GM23248 (cell line): ENCODE measurements at regions not wholly inside any gene's neighbourhood (a gene's known extent, or its start where the extent isn't known, plus 50 kb on each side); places are given as distances from the start of the nearest gene placed in this dataset.

ENCODE experiments used
- DNase-seq: peaks from one replicate; pipeline ENCODE4 v3.0.0-alpha.2; 2015
- H2AFZ ChIP-seq: fragments of 200-600 bp; sonication (generic); 2 replicates; pipeline ENCODE4 v1.6.1; 2016; ENCODE audit warnings: antibody characterized with exemption
- H3F3A ChIP-seq: fragments of 200-600 bp; sonication (generic); 2 replicates; pipeline ENCODE4 v1.6.1; 2016; ENCODE audit warnings: mild to moderate bottlenecking, antibody characterized with exemption, mixed run types; ENCODE audit not compliant: insufficient read depth
- H3K27ac ChIP-seq: fragments of 200-600 bp; sonication (generic); 2 replicates; pipeline ENCODE4 v1.5.1; 2016; ENCODE audit warnings: mild to moderate bottlenecking
- H3K27me3 ChIP-seq: fragments of 200-600 bp; sonication (generic); replicated peaks from 2 replicates; pipeline ENCODE4 v1.6.1; 2016; ENCODE audit warnings: mild to moderate bottlenecking; ENCODE audit not compliant: insufficient read depth
- H3K36me3 ChIP-seq: fragments of 200-600 bp; sonication (generic); 2 replicates; pipeline ENCODE4 v1.6.1; 2016; ENCODE audit warnings: low read depth, mild to moderate bottlenecking
- H3K4me1 ChIP-seq: fragments of 200-600 bp; sonication (generic); 2 replicates; pipeline ENCODE4 v1.6.1; 2016; ENCODE audit warnings: mild to moderate bottlenecking; ENCODE audit not compliant: insufficient read depth
- H3K4me2 ChIP-seq: fragments of 200-600 bp; sonication (generic); one replicate; pipeline ENCODE4 v1.6.1; 2016; ENCODE audit warnings: mild to moderate bottlenecking; ENCODE audit not compliant: unreplicated experiment
- H3K4me3 ChIP-seq: fragments of 200-600 bp; sonication (generic); 2 replicates; pipeline ENCODE4 v1.5.1; 2016; ENCODE audit warnings: mild to moderate bottlenecking
- H3K79me2 ChIP-seq: fragments of 200-600 bp; sonication (generic); 2 replicates; pipeline ENCODE4 v1.6.1; 2016; ENCODE audit warnings: mild to moderate bottlenecking; ENCODE audit not compliant: insufficient read depth
- H3K9ac ChIP-seq: fragments of 200-600 bp; sonication (generic); 2 replicates; pipeline ENCODE4 v1.6.1; 2016; ENCODE audit warnings: mild to moderate bottlenecking
- H3K9me2 ChIP-seq: fragments of 200-600 bp; sonication (generic); 2 replicates; pipeline ENCODE4 v1.6.1; 2016; ENCODE audit warnings: mixed run types, mild to moderate bottlenecking, moderate library complexity; ENCODE audit not compliant: insufficient read depth
- H3K9me3 ChIP-seq: fragments of 200-600 bp; sonication (generic); one replicate; pipeline ENCODE4 v1.6.1; 2017; ENCODE audit warnings: low read depth
- H4K20me1 ChIP-seq: fragments of 200-600 bp; sonication (generic); 2 replicates; pipeline ENCODE4 v1.6.0; 2016; ENCODE audit not compliant: insufficient read depth
- EZH2 ChIP-seq: fragments of 200-600 bp; sonication (generic); IDR thresholded peaks from 2 replicates; pipeline ENCODE4 v1.6.1; 2018; ENCODE audit warnings: antibody characterized with exemption, mild to moderate bottlenecking; ENCODE audit not compliant: insufficient read depth, poor library complexity, severe bottlenecking
- EZH2phosphoT487 ChIP-seq: fragments of 200-600 bp; sonication (generic); IDR thresholded peaks from 2 replicates; pipeline ENCODE4 v1.6.1; 2018; ENCODE audit warnings: antibody characterized with exemption, moderate library complexity, mild to moderate bottlenecking, low read depth; ENCODE audit not compliant: insufficient read depth
- WGBS, 2 experiments: methylation state at CpG; one replicate each; pipeline ENCODE4 v1.1.6; 2015 to 2017; ENCODE audit warnings: low lambda C conversion rate in 2 of 2, low coverage in 1 of 2; ENCODE audit errors: missing lambda C conversion rate in 2 of 2; 5-methylcytosine and 5-hydroxymethylcytosine counted together
- in situ Hi-C: fragments of 300-500 bp; cut with MboI; formaldehyde crosslinking; loops from 2 replicates; pipeline ENCODE4 v1.15.0; 2020

- no peaks in the 10 kb centered on the region for H3K79me2 ChIP-seq
- no peak for DNase-seq
- no peak overlapping the region for H3K4me3 ChIP-seq
- no peak overlapping the region for H3K9ac ChIP-seq
- TF ChIP-seq EZH2 (no peak), EZH2phosphoT487 (no peak)
- WGBS, 2 experiments = 55 to 58% methylated on average over 1 of the region's 1 CpG
- H3K9me2 ChIP-seq = no peaks in the 10 kb centered on the region
- no peak overlapping the region for H3K27ac ChIP-seq
- in situ Hi-C loops = no loop called here
- H3K9me3 ChIP-seq = no peaks in the 10 kb centered on the region
- no peaks in the 10 kb centered on the region for H3K27me3 ChIP-seq
- H3F3A ChIP-seq = no peaks in the 10 kb centered on the region
- no peak overlapping the region for H2AFZ ChIP-seq
- H3K4me1 ChIP-seq = no peaks in the 10 kb centered on the region
- no peak overlapping the region for H3K4me2 ChIP-seq
- H3K36me3 ChIP-seq = no peaks in the 10 kb centered on the region
- no peaks in the 10 kb centered on the region for H4K20me1 ChIP-seq
Observed at GRCh38 chr13:90217275-90217674, 1130.2 kb upstream of the MIR17HG start.

GRCh38 chr13:90222758-90223157 is 1124.7 kb upstream of the MIR17HG start:
- Histone ChIP-seq H3K4me3 (no peak overlapping the region), H3K9ac (no peak overlapping the region), H3K4me1 (no peaks in the 10 kb centered on the region), H3K36me3 (no peaks in the 10 kb centered on the region), H4K20me1 (no peaks in the 10 kb centered on the region), H3F3A (no peaks in the 10 kb centered on the region), H3K27ac (no peak overlapping the region), H3K9me2 (no peaks in the 10 kb centered on the region), H2AFZ (no peak overlapping the region), H3K27me3 (no peaks in the 10 kb centered on the region), H3K79me2 (no peaks in the 10 kb centered on the region), H3K4me2 (no peak overlapping the region), H3K9me3 (no peaks in the 10 kb centered on the region)
- in situ Hi-C loops = no loop called here
- no peak for DNase-seq
- 97 to 98% methylated on average over 3 of the region's 3 CpGs for WGBS, 2 experiments
- TF ChIP-seq EZH2 (no peak), EZH2phosphoT487 (no peak)

- Histone ChIP-seq H3K4me2 (no peak overlapping the region), H3K27ac (no peak overlapping the region), H2AFZ (no peak overlapping the region), H3K4me1 (no peaks in the 10 kb centered on the region), H3K36me3 (no peaks in the 10 kb centered on the region), H3K9me2 (no peaks in the 10 kb centered on the region), H3K27me3 (no peaks in the 10 kb centered on the region), H3K9ac (no peak overlapping the region), H4K20me1 (no peaks in the 10 kb centered on the region), H3F3A (no peaks in the 10 kb centered on the region), H3K4me3 (no peak overlapping the region), H3K79me2 (no peaks in the 10 kb centered on the region), H3K9me3 (no peaks in the 10 kb centered on the region)
- no peak for DNase-seq
- in situ Hi-C loops = no loop called here
- WGBS, 2 experiments = 79% methylated on average over 15 to 17 of the region's 17 CpGs
- TF ChIP-seq EZH2phosphoT487 (no peak), EZH2 (no peak)
Observed at GRCh38 chr13:90230311-90230710, 1117.2 kb upstream of the MIR17HG start.

GRCh38 chr13:90232291-90232690 is 1115.2 kb upstream of the MIR17HG start:
- no peaks in the 10 kb centered on the region for H3K9me3 ChIP-seq
- no peaks in the 10 kb centered on the region for H3K9me2 ChIP-seq
- TF ChIP-seq EZH2phosphoT487 (no peak), EZH2 (no peak)
- no peaks in the 10 kb centered on the region for H3K79me2 ChIP-seq
- no peak overlapping the region for H3K9ac ChIP-seq
- in situ Hi-C loops = no loop called here
- no peak overlapping the region for H3K27ac ChIP-seq
- no peak overlapping the region for H3K4me2 ChIP-seq
- H3K4me3 ChIP-seq = no peak overlapping the region
- H4K20me1 ChIP-seq = no peaks in the 10 kb centered on the region
- H3K27me3 ChIP-seq = no peaks in the 10 kb centered on the region
- no peaks in the 10 kb centered on the region for H3K4me1 ChIP-seq
- H2AFZ ChIP-seq = no peak overlapping the region
- no peaks in the 10 kb centered on the region for H3K36me3 ChIP-seq
- no peak for DNase-seq
- no peaks in the 10 kb centered on the region for H3F3A ChIP-seq

- H3K27ac ChIP-seq = no peak overlapping the region
- no peaks in the 10 kb centered on the region for H3K36me3 ChIP-seq
- H4K20me1 ChIP-seq = no peaks in the 10 kb centered on the region
- H3F3A ChIP-seq = no peaks in the 10 kb centered on the region
- H3K4me1 ChIP-seq = no peaks in the 10 kb centered on the region
- H3K9me3 ChIP-seq = no peaks in the 10 kb centered on the region
- TF ChIP-seq EZH2 = no peak
- TF ChIP-seq EZH2phosphoT487 = no peak
- H3K4me3 ChIP-seq = no peak overlapping the region
- no peaks in the 10 kb centered on the region for H3K79me2 ChIP-seq
- no peak for DNase-seq
- 75 to 78% methylated on average over 7 of the region's 7 CpGs for WGBS, 2 experiments
- no peak overlapping the region for H3K4me2 ChIP-seq
- in situ Hi-C loops = no loop called here
- no peaks in the 10 kb centered on the region for H3K27me3 ChIP-seq
- H3K9me2 ChIP-seq = no peaks in the 10 kb centered on the region
- no peak overlapping the region for H2AFZ ChIP-seq
- H3K9ac ChIP-seq = no peak overlapping the region
Observed at GRCh38 chr13:90233933-90234672, 1113.4 kb upstream of the MIR17HG start.
